ENCODE measurements at regions not wholly inside any gene's neighbourhood (a gene's known extent, or its start where the extent isn't known, plus 50 kb on each side); places are given as distances from the start of the nearest gene placed in this dataset.

DNA sequence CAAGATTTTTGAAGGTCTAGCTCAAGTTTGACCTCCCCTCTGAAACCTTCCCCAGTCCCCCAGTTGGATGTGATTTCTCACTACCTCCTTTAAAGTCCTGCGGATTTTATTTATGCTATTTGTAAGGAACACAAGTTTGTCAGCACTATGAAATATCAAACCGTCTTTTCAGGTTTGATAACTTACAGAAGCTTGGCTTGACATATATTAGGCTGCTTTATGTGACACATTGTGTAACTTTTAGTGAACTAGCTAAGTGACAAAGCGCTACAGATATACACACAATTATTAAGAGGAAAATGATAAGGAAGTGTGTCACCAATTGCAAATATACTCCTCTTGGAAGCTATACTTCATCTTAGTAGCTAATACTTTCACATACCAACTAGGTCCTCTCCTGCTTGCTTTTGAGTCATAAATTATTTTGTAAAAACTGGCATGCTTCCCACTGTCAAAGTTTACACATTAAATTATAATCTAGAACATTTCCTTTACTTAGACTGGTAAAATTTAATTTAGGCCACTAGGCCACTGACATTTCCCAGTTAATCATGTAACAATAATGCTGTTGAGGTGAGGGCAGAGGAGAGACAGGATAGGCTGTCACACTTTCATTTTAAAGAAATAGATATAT is 149.5 kb downstream of the TMTC3 start (continued):
- no peak for TF ChIP-seq ZFP37 (tag by site-specific recombination; IDR thresholded peaks at IDR 0.05)
- no peak for TF ChIP-seq ZNF335 (tag by site-specific recombination; conservative IDR thresholded peaks at IDR 0.05)

- TF ChIP-seq INSM2 (tag by site-specific recombination; IDR thresholded peaks at IDR 0.05) (no peak), KLF1 (tag by site-specific recombination; IDR thresholded peaks at IDR 0.05) (no peak), ZNF48 (tag by site-specific recombination; IDR thresholded peaks at IDR 0.05) (no peak), ZNF394 (tag by site-specific recombination; IDR thresholded peaks at IDR 0.05; ENCODE audit: borderline replicate concordance) (no peak), HOXC10 (CRISPR knock-in tag; IDR thresholded peaks at IDR 0.05) (no peak), ZNF600 (tag by site-specific recombination; IDR thresholded peaks at IDR 0.05) (no peak), ZNF169 (tag by site-specific recombination; IDR thresholded peaks at IDR 0.05) (no peak), ZNF211 (tag by site-specific recombination; IDR thresholded peaks at IDR 0.05; ENCODE audit: low read depth) (no peak)
- TF ChIP-seq, protein P1, sequence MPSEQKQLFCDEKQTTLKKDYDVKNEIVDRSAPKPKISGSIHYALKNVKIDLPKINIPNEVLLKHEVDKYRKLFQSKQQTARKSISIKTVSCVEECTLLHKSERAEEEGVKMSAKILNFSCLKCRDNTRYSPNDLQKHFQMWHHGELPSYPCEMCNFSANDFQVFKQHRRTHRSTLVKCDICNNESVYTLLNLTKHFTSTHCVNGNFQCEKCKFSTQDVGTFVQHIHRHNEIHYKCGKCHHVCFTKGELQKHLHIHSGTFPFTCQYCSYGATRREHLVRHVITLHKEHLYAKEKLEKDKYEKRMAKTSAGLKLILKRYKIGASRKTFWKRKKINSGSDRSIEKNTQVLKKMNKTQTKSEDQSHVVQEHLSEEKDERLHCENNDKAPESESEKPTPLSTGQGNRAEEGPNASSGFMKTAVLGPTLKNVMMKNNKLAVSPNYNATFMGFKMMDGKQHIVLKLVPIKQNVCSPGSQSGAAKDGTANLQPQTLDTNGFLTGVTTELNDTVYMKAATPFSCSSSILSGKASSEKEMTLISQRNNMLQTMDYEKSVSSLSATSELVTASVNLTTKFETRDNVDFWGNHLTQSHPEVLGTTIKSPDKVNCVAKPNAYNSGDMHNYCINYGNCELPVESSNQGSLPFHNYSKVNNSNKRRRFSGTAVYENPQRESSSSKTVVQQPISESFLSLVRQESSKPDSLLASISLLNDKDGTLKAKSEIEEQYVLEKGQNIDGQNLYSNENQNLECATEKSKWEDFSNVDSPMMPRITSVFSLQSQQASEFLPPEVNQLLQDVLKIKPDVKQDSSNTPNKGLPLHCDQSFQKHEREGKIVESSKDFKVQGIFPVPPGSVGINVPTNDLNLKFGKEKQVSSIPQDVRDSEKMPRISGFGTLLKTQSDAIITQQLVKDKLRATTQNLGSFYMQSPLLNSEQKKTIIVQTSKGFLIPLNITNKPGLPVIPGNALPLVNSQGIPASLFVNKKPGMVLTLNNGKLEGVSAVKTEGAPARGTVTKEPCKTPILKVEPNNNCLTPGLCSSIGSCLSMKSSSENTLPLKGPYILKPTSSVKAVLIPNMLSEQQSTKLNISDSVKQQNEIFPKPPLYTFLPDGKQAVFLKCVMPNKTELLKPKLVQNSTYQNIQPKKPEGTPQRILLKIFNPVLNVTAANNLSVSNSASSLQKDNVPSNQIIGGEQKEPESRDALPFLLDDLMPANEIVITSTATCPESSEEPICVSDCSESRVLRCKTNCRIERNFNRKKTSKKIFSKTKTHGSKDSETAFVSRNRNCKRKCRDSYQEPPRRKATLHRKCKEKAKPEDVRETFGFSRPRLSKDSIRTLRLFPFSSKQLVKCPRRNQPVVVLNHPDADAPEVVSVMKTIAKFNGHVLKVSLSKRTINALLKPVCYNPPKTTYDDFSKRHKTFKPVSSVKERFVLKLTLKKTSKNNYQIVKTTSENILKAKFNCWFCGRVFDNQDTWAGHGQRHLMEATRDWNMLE (tag by site-specific recombination; conservative IDR thresholded peaks at IDR 0.05; ENCODE audit: low read depth), result no peak
- Histone ChIP-seq H3K4me3 (ENCODE audit: low read depth, low read length) (no peak overlapping the region), H3K4me1 (ENCODE audit: control insufficient read depth, insufficient read depth, low read length) (no peaks in the 10 kb centered on the region), H3K9me3 (ENCODE audit: control insufficient read depth, insufficient read depth, low read depth, low read length) (no peaks in the 10 kb centered on the region), H3K27ac (ENCODE audit: extremely low read depth, low read depth, low read length) (no peak overlapping the region), H3K36me3 (ENCODE audit: control insufficient read depth in 2 of 2, insufficient read depth in 1 of 2, low read length in 2 of 2) (no peaks in the 10 kb centered on the region)
- POLR2A ChIA-PET, result no interaction called here
- CTCF ChIA-PET, result interaction anchor here (0.7 kb wide), 1 partner anchor 722 kb away, joined by 5 read pairs; no protein-coding TSS in a partner anchor
Measured at GRCh38 chr12:88298014-88298682, 156.0 kb downstream of the TMTC3 start.

- H3K27ac ChIP-seq (ENCODE audit: extremely low read depth, low read depth, low read length), result no peak overlapping the region
- POLR2A ChIA-PET, result interaction anchor here (1.5 kb wide), 1 partner anchor 282 kb away, joined by 3 read pairs; the partner anchor contains the start of gene KITLG
- no peaks in the 10 kb centered on the region for H3K4me1 ChIP-seq (ENCODE audit: control insufficient read depth, insufficient read depth, low read length)
- CTCF ChIA-PET, result no interaction called here
- TF ChIP-seq, protein P2, sequence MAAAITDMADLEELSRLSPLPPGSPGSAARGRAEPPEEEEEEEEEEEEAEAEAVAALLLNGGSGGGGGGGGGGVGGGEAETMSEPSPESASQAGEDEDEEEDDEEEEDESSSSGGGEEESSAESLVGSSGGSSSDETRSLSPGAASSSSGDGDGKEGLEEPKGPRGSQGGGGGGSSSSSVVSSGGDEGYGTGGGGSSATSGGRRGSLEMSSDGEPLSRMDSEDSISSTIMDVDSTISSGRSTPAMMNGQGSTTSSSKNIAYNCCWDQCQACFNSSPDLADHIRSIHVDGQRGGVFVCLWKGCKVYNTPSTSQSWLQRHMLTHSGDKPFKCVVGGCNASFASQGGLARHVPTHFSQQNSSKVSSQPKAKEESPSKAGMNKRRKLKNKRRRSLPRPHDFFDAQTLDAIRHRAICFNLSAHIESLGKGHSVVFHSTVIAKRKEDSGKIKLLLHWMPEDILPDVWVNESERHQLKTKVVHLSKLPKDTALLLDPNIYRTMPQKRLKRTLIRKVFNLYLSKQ (tag by site-specific recombination; IDR thresholded peaks at IDR 0.05; ENCODE audit: borderline replicate concordance), result no peak
- no peak for TF ChIP-seq ZBTB17 (tag by site-specific recombination; IDR thresholded peaks at IDR 0.05)
- TF ChIP-seq ZNF660 (tag by site-specific recombination; IDR thresholded peaks at IDR 0.05), result peak; percentile 23; the same call in 1 of the 2 replicates
- TF ChIP-seq WT1 (tag by site-specific recombination; IDR thresholded peaks at IDR 0.05), result no peak
- TF ChIP-seq ZNF24 (tag by site-specific recombination; IDR thresholded peaks at IDR 0.05), result no peak
- no peak for TF ChIP-seq ZBTB7A (tag by site-specific recombination; IDR thresholded peaks at IDR 0.05; ENCODE audit: low read depth)
- TF ChIP-seq ZNF830 (tag by site-specific recombination; IDR thresholded peaks at IDR 0.05; ENCODE audit: low read depth), result no peak
- H3K9me3 ChIP-seq (ENCODE audit: control insufficient read depth, insufficient read depth, low read depth, low read length), result no peaks in the 10 kb centered on the region
- no peak overlapping the region for H3K4me3 ChIP-seq (ENCODE audit: low read depth, low read length)
- H3K36me3 ChIP-seq (ENCODE audit: control insufficient read depth in 2 of 2, insufficient read depth in 1 of 2, low read length in 2 of 2), result no peaks in the 10 kb centered on the region
Measured at GRCh38 chr12:88298761-88299242, 156.7 kb downstream of the TMTC3 start.
